H9 (cell line): ENCODE measurements at regions not wholly inside any gene's neighbourhood (a gene's known extent, or its start where the extent isn't known, plus 50 kb on each side); places are given as distances from the start of the nearest gene placed in this dataset.

Source experiments
- DNase-seq: peaks from one replicate; pipeline ENCODE4 v3.0.0-alpha.2; 2017
- H2AFZ ChIP-seq: one replicate; pipeline ENCODE4 v1.6.1; 2013; ENCODE audit warnings: mild to moderate bottlenecking, low read length, control low read depth, moderate library complexity
- H2AK5ac ChIP-seq: 2 replicates; pipeline ENCODE4 v1.6.1; 2013; ENCODE audit warnings: low read length, control low read depth, mixed read lengths; ENCODE audit not compliant: insufficient read length
- H2BK120ac ChIP-seq: one replicate; pipeline ENCODE4 v1.6.1; 2013; ENCODE audit warnings: low read depth, mild to moderate bottlenecking, low read length, control low read depth, inconsistent platforms; ENCODE audit not compliant: poor library complexity, severe bottlenecking
- H2BK12ac ChIP-seq: 2 replicates; pipeline ENCODE4 v1.6.1; 2013; ENCODE audit warnings: low read length, control low read depth, mixed read lengths, low read depth; ENCODE audit not compliant: insufficient read length
- H2BK15ac ChIP-seq: 2 replicates; pipeline ENCODE4 v1.6.1; 2013; ENCODE audit warnings: low read depth, low read length, control low read depth
- H2BK20ac ChIP-seq: one replicate; pipeline ENCODE4 v1.6.1; 2013; ENCODE audit warnings: low read depth, mild to moderate bottlenecking, low read length, control low read depth, inconsistent platforms; ENCODE audit not compliant: poor library complexity, severe bottlenecking
- H2BK5ac ChIP-seq: 2 replicates; pipeline ENCODE4 v1.6.1; 2013; ENCODE audit warnings: low read length, control low read depth, mixed read lengths; ENCODE audit not compliant: insufficient read length
- H3K14ac ChIP-seq: 2 replicates; pipeline ENCODE4 v1.6.1; 2013; ENCODE audit warnings: low read length, control low read depth; ENCODE audit not compliant: insufficient read depth
- H3K18ac ChIP-seq: 2 replicates; pipeline ENCODE4 v1.6.1; 2013; ENCODE audit warnings: low read depth, mild to moderate bottlenecking, mixed read lengths, low read length, control low read depth; ENCODE audit not compliant: insufficient read length
- H3K23ac ChIP-seq: 2 replicates; pipeline ENCODE4 v1.6.1; 2013; ENCODE audit warnings: low read length, control low read depth, mixed read lengths, low read depth; ENCODE audit not compliant: insufficient read length
- H3K23me2 ChIP-seq: 2 replicates; pipeline ENCODE4 v1.6.1; 2013; ENCODE audit warnings: low read depth, mild to moderate bottlenecking, mixed read lengths, low read length, control low read depth; ENCODE audit not compliant: insufficient read length, poor library complexity, severe bottlenecking
- H3K27ac ChIP-seq: 2 replicates; pipeline ENCODE4 v1.5.1; 2013; ENCODE audit warnings: low read length, control low read depth, mixed read lengths, low read depth; ENCODE audit not compliant: insufficient read length
- H3K27me3 ChIP-seq: 2 replicates; pipeline ENCODE4 v1.6.1; 2013; ENCODE audit warnings: low read length, control low read depth, inconsistent platforms; ENCODE audit not compliant: insufficient read depth
- H3K4ac ChIP-seq: 2 replicates; pipeline ENCODE4 v1.6.1; 2013; ENCODE audit warnings: low read depth, mild to moderate bottlenecking, control low read depth, inconsistent platforms, low read length, moderate library complexity
- H3K4me1 ChIP-seq: 2 replicates; pipeline ENCODE4 v1.6.1; 2013; ENCODE audit warnings: low read length, control low read depth, inconsistent platforms; ENCODE audit not compliant: insufficient read depth
- H3K4me2 ChIP-seq: 2 replicates; pipeline ENCODE4 v1.6.1; 2013; ENCODE audit warnings: low read length, control low read depth, mixed read lengths; ENCODE audit not compliant: insufficient read length, insufficient read depth
- H3K56ac ChIP-seq: 2 replicates; pipeline ENCODE4 v1.6.1; 2013; ENCODE audit warnings: low read depth, mild to moderate bottlenecking, mixed read lengths, low read length, control low read depth; ENCODE audit not compliant: insufficient read length
- H3K79me1 ChIP-seq: 2 replicates; pipeline ENCODE4 v1.6.1; 2013; ENCODE audit warnings: low read depth, mild to moderate bottlenecking, moderate library complexity, low read length, control low read depth, inconsistent platforms; ENCODE audit not compliant: insufficient read depth, poor library complexity, severe bottlenecking
- H3K79me2 ChIP-seq: 2 replicates; pipeline ENCODE4 v1.6.1; 2013; ENCODE audit warnings: low read length, control low read depth, inconsistent platforms; ENCODE audit not compliant: insufficient read depth
- H3K9ac ChIP-seq: 2 replicates; pipeline ENCODE4 v1.6.1; 2013; ENCODE audit warnings: low read length, control low read depth, mixed read lengths; ENCODE audit not compliant: insufficient read length; ENCODE audit errors: extremely low read depth
- H3K9me3 ChIP-seq: one replicate; pipeline ENCODE4 v1.6.1; 2013; ENCODE audit warnings: low read depth, low read length, inconsistent platforms; ENCODE audit not compliant: control insufficient read depth
- H3T11ph ChIP-seq: one replicate; pipeline ENCODE4 v1.6.1; 2013; ENCODE audit warnings: mild to moderate bottlenecking, low read length, control low read depth, inconsistent platforms
- H4K20me1 ChIP-seq: one replicate; pipeline ENCODE4 v1.6.1; 2013; ENCODE audit not compliant: control insufficient read depth, insufficient read length, insufficient read depth
- H4K5ac ChIP-seq: 2 replicates; pipeline ENCODE4 v1.6.1; 2013; ENCODE audit warnings: low read depth, mild to moderate bottlenecking, mixed read lengths, low read length, control low read depth; ENCODE audit not compliant: insufficient read length
- H4K8ac ChIP-seq: replicated peaks from 2 replicates; pipeline ENCODE4 v1.6.1; 2013; ENCODE audit warnings: low read length, control low read depth, mixed read lengths, low read depth; ENCODE audit not compliant: insufficient read length
- H4K91ac ChIP-seq: 2 replicates; pipeline ENCODE4 v1.6.1; 2013; ENCODE audit warnings: low read depth, mild to moderate bottlenecking, moderate library complexity, mixed read lengths, low read length, control low read depth; ENCODE audit not compliant: insufficient read length
- H3K27ac Mint-ChIP-seq, 3 experiments: 2 replicates in 2 of 3; 3 replicates in 1 of 3; pipeline ENCODE4 v1.8.0; 2020 to 2021; ENCODE audit warnings: mixed read lengths in 3 of 3, mild to moderate bottlenecking in 1 of 3, moderate library complexity in 1 of 3
- H3K27me3 Mint-ChIP-seq: 2 replicates; pipeline ENCODE4 v1.8.0; 2021; ENCODE audit warnings: low read depth, mild to moderate bottlenecking, moderate library complexity, mixed read lengths
- H3K36me3 Mint-ChIP-seq, 3 experiments: 2 replicates in 2 of 3; 3 replicates in 1 of 3; pipeline ENCODE4 v1.8.0; 2020 to 2021; ENCODE audit warnings: low read depth in 3 of 3, mixed read lengths in 3 of 3; ENCODE audit not compliant: insufficient read depth in 1 of 3
- H3K4me1 Mint-ChIP-seq, 2 experiments: 2 replicates each; pipeline ENCODE4 v1.8.0; 2020; ENCODE audit warnings: mixed read lengths in 2 of 2
- H3K4me3 Mint-ChIP-seq, 2 experiments: 2 replicates in 1 of 2; 3 replicates in 1 of 2; pipeline ENCODE4 v1.8.0; 2020 to 2021; ENCODE audit warnings: mild to moderate bottlenecking in 2 of 2, mixed read lengths in 2 of 2, moderate library complexity in 1 of 2
- H3K9me3 Mint-ChIP-seq, 2 experiments: 2 replicates in 1 of 2; 3 replicates in 1 of 2; pipeline ENCODE4 v1.8.0; 2020; ENCODE audit warnings: mild to moderate bottlenecking in 2 of 2, mixed read lengths in 2 of 2, moderate library complexity in 1 of 2
- WGBS: extraction: QIAGEN DNeasy Blood & Tissue Kit; methylation state at CpG from one replicate; pipeline ENCODE4 v1.1.7; 2013; ENCODE audit warnings: missing lambda C conversion rate, low lambda C conversion rate, mixed read lengths; ENCODE audit not compliant: insufficient read length; ENCODE audit errors: extremely low coverage; 5-methylcytosine and 5-hydroxymethylcytosine counted together
- TF ChIP-seq, protein P1 (sequence below): fragments of 200-600 bp; sonication (generic); conservative IDR thresholded peaks from 3 replicates; pipeline ENCODE4 v1.8.0; 2021; ENCODE audit warnings: antibody characterized with exemption, mild to moderate bottlenecking

- Histone ChIP-seq H3K4me2 (no peak overlapping the region), H4K20me1 (no peaks in the 10 kb centered on the region), H3K23me2 (no peaks in the 10 kb centered on the region), H3K4me1 (no peaks in the 10 kb centered on the region), H3T11ph (no peak overlapping the region), H3K14ac (no peak overlapping the region), H3K4ac (no peak overlapping the region), H3K79me1 (no peaks in the 10 kb centered on the region), H3K23ac (no peak overlapping the region), H4K8ac (no peak overlapping the region), H3K27ac (no peak overlapping the region), H2BK12ac (no peak overlapping the region), H2BK5ac (no peak overlapping the region), H3K27me3 (no peaks in the 10 kb centered on the region), H3K9ac (no peak overlapping the region), H3K56ac (no peak overlapping the region), H2BK15ac (no peak overlapping the region), H3K79me2 (no peaks in the 10 kb centered on the region), H4K5ac (no peak overlapping the region), H2AK5ac (no peak overlapping the region), H2AFZ (no peak overlapping the region), H2BK120ac (no peak overlapping the region), H3K18ac (no peak overlapping the region), H4K91ac (no peak overlapping the region), H2BK20ac (no peak overlapping the region), H3K9me3 (no peaks in the 10 kb centered on the region)
- H3K4me1 Mint-ChIP-seq = peaks cover 0 to 4% of the 10 kb centered on the region in 2 experiments; a peak in 2 of 4 replicates
- no peaks in the 10 kb centered on the region for H3K27me3 Mint-ChIP-seq
- DNase-seq = no peak
- H3K27ac Mint-ChIP-seq = no peak overlapping the region
- H3K9me3 Mint-ChIP-seq = no peaks in the 10 kb centered on the region
- no peaks in the 10 kb centered on the region for H3K36me3 Mint-ChIP-seq
- H3K4me3 Mint-ChIP-seq = no peak overlapping the region
- TF ChIP-seq, protein P1, sequence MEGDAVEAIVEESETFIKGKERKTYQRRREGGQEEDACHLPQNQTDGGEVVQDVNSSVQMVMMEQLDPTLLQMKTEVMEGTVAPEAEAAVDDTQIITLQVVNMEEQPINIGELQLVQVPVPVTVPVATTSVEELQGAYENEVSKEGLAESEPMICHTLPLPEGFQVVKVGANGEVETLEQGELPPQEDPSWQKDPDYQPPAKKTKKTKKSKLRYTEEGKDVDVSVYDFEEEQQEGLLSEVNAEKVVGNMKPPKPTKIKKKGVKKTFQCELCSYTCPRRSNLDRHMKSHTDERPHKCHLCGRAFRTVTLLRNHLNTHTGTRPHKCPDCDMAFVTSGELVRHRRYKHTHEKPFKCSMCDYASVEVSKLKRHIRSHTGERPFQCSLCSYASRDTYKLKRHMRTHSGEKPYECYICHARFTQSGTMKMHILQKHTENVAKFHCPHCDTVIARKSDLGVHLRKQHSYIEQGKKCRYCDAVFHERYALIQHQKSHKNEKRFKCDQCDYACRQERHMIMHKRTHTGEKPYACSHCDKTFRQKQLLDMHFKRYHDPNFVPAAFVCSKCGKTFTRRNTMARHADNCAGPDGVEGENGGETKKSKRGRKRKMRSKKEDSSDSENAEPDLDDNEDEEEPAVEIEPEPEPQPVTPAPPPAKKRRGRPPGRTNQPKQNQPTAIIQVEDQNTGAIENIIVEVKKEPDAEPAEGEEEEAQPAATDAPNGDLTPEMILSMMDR = no peak
- WGBS = no CpG with 5 or more reads among the region's 1 CpG
These were observed 352.6 kb upstream of the CRIM1 start for GRCh38 chr2:36002941-36003340.
